8988T (cell line): ENCODE measurements at regions not wholly inside any gene's neighbourhood (a gene's known extent, or its start where the extent isn't known, plus 50 kb on each side); places are given as distances from the start of the nearest gene placed in this dataset.

Experiments used
- DNase-seq: peaks from one replicate; pipeline ENCODE4 v3.0.0; 2011

GRCh38 chr5:61850696-61851095, 455.3 kb upstream of the KIF2A start:
- no peak for DNase-seq

DNA sequence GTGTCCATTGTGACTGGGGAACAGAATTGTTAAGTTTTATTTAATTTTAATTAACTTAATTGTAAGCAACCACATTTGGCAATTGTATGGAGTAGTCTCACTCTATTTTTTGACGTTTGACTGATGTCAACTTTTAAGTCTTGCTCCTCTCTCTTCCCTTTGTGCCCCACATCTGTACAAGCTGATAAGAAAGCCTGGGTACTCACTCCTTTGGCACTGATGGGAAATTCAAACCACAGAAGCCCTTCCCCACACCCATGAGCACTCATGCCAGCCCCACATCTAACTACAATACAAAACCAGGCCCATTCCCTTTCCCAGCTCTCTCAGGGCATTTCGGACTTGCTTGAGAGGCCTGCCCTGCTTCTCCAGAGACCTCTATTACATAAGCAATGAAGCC, 451.5 kb upstream of the KIF2A start:
- DNase-seq, result no peak

DNA sequence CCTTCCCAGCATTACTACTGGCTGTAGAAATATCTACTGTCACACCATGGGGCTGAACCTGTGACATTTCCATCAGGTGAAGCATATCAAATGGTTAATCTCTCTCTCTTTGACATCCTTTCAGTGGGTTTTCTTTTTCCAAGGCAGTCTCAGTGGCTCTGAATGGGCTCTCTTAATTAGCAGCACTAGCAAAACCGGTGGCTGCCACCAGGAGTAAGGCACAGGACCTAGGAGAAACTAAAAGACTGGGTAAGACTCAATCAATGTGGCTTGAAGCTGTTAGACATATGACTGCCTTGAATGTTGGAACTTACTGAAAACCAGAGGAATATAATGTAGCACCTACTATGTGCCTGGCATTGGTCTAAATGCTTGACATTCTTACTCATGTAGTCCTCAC, 445.0 kb upstream of the KIF2A start:
- DNase-seq, result no peak

DNA sequence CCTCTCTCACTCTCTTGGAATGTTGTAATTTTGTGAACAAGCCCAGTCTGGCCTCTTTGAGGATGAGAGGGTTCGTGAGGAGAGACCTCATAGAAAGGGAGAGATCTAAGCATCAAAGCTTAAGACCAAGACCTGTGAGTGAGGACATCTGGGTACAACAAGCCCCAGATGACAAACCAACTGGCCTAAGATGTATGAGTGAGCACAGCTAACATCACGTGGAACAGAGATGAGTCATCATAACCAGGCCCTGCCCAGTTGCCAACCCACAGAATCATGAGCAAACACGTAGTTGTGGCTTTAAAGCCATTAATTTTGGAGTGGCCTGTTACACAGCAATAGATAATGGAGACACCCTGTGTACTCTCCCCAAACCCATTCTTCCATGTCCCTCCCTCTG, 439.1 kb upstream of the KIF2A start:
- no peak for DNase-seq

DNA sequence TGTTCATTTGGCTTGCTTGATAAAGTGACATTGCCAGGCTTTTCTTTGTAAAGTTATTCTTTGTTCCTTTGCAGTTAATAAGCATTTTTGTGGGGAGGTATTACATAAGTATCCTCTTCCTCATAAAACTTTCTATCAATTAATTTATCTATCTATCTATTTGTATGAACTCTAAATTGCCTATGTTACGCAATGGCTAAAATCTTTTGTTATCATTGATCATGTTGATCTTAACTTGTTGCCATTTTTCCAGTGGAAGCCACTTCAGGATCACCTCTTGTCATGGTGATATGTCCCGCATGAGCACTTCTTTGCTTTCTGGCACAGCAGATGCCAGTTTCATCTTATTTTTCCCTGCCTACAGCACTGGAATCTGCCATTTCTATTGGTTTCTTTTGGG, 436.7 kb upstream of the KIF2A start:
- no peak for DNase-seq

GRCh38 chr5:61878471-61878870, 427.5 kb upstream of the KIF2A start:
- DNase-seq, result no peak

GRCh38 chr5:61881821-61882487, 424.1 kb upstream of the KIF2A start:
- no peak for DNase-seq

GRCh38 chr5:61882901-61883500, 423.0 kb upstream of the KIF2A start:
- no peak for DNase-seq

GRCh38 chr5:61884252-61884855, 421.7 kb upstream of the KIF2A start:
- no peak for DNase-seq

GRCh38 chr5:61886214-61886613, 419.8 kb upstream of the KIF2A start:
- no peak for DNase-seq

DNA sequence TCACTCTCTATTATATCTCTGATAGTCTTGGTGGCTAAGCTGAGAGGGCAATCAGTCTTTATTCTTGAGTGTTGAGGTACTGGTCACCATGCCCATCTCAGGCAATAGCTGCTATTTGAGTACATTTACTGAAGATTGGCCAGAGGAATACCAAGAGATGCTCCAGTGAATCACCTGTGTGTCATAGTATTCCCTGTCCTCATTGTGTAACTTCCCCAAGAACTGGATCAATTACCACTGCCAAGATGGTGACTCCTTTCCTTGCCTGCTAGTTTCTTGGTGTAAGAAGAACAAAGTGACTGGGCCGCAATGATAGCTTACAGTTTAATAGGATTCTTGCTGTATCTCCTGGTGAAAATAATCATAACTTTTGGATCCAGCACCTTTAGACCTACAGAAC, 418.7 kb upstream of the KIF2A start:
- no peak for DNase-seq

DNA sequence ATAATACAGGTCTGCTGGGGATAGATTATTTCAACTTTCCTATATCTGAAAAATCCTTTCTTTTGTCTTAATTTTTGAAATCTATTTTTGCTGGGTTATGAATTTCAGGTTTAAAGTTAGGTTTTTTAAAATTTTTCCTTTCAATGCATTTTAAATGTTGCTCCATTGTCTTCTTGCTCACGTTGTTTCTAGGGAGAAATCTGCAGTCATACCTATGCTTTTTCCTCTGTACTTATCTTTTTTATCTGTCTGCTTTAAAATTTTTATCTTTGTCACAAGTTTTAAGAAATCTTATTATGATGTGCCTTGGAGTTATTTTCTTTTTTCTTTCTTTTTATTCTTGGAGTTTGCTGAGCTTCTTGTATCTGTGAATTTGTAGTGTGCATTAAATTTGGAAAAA, 412.0 kb upstream of the KIF2A start:
- no peak for DNase-seq

- no peak for DNase-seq
These were observed 409.2 kb upstream of the KIF2A start for GRCh38 chr5:61896811-61897210.

- DNase-seq, result no peak
These were observed 408.8 kb upstream of the KIF2A start for GRCh38 chr5:61897251-61897650.

DNA sequence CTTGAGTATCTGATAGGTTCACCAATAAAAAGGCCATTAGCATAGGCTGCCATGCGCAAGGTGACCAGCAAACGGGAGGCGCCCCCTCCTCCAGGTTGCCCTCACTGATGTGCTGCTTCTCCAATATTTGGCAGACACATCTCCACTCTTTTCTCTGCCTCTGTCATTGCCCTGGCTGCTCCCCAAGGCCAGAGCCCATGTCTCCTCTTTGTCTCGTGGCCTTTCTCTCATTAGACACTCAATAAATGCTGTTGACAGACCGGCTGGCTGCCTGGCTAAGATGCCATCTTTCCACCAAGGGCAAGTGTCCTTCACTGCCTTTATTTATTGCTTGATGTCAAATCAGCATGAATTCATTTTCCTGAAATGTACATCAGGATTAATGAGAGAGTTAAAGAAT, 404.0 kb upstream of the KIF2A start:
- no peak for DNase-seq

DNA sequence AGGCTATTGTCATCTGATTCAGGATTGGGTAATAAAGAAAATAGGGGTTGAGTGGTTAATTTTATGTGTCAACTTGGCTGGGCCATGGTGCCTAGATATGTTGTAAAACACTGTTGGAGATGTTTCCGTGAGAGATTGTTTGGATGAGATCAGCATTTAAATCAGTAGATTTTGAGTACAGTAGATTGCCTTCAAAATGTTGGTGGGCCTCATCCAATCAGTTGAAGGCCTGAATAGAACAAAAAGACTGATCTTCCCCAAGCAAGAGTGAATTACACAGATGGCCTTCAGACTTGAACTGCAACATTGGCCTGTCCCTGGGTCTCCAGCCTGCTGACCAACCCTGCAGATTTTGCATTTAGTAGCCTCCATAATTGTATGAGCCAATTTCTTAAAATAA, 401.3 kb upstream of the KIF2A start:
- DNase-seq, result no peak

DNA sequence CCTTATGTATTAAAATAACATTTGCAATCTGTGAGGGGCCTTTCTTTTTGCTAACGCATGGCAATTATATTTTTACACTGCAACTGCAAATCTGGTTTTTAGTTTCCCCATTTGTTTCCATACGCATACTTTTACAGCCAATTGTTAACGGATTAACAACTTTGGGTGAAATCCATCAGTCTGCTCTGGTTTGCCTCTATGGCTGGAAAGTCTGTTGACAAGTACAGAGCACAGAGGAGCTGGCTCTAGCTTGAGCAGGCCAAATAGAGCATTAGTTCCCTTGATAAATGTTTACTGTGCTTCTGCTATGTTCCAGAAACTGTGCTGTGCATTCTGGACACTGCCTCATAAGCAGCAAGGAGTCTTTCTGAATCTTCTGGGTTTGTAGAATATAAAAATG, 400.4 kb upstream of the KIF2A start:
- no peak for DNase-seq

DNA sequence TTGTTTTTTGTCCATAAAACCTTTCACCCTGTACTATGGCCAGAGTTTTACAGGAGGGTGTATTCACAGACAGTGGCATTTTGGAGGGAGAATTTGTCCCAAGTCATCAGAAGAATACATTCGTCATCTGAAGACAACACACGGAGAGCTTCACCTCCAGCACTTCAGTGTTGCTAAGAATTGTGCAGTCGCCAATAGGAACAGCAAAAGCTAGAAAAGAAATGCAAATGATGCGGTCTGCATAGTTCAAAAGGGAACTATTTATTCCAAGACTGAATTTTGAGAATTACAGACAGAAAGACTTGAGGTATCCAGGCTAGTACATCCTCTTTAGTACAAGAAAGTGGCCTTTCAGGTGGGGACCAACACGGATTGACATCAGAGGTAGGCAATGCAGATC, 399.2 kb upstream of the KIF2A start:
- no peak for DNase-seq

- DNase-seq, result no peak
These were observed 398.0 kb upstream of the KIF2A start for GRCh38 chr5:61907995-61908394.

- DNase-seq, result no peak
These were observed 395.2 kb upstream of the KIF2A start for GRCh38 chr5:61910771-61911170.

GRCh38 chr5:61912559-61912958, 393.4 kb upstream of the KIF2A start:
- no peak for DNase-seq

GRCh38 chr5:61915646-61916045, 390.4 kb upstream of the KIF2A start:
- no peak for DNase-seq

- no peak for DNase-seq
These were observed 389.1 kb upstream of the KIF2A start for GRCh38 chr5:61916621-61917620.

DNA sequence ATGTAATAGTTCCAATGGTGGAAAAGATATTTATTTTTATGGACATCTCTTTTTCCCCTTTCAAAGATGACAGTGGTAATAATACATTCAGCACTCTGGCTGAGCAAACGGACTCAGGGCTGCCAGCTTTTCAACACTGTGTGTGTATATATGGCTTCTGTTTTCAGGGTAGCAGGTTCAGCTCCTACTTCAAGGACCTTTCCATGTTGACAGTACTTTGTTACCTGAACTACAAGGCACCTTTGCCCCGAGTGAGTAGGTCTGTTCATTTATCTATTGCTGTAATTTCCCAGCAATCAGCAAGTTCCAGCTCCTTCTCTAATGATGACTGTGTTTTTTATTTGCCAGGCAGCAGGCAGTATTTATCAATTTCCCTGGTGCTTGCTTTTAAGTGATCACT, 387.4 kb upstream of the KIF2A start:
- no peak for DNase-seq
